Endothelial cell of umbilical vein (primary cell): ENCODE measurements at regions not wholly inside any gene's neighbourhood (a gene's known extent, or its start where the extent isn't known, plus 50 kb on each side); places are given as distances from the start of the nearest gene placed in this dataset.

Experiments
- BruUV-seq: library from RNA; stranded (reverse); fragments of 400-500 nt; replicated peaks from 2 replicates; lab custom pipeline; 2021; lab: Mats Ljungman, UMichigan
- CTCF ChIA-PET: fragments of 300-600, 350-600 bp; sonication (Branson Sonifier 250); formaldehyde crosslinking; loops from one replicate; lab custom pipeline; 2021; ENCODE audit warnings: antibody characterized with exemption, inconsistent platforms; lab: Charles Lee
- POLR2A ChIA-PET: fragments of 300-600, 350-600 bp; sonication (Branson Sonifier 250); formaldehyde crosslinking; loops from one replicate; lab custom pipeline; 2021; ENCODE audit warnings: antibody characterized with exemption, inconsistent platforms; lab: Charles Lee
- DNase-seq: peaks from one replicate; pipeline ENCODE4 v3.0.0-alpha.2; 2011; ENCODE audit warnings: low read depth, low spot score
- FAIRE-seq: peaks from 2 replicates; lab custom pipeline; 2011; peaks lifted over from hg19 to GRCh38; lab: Jason Lieb, UNC
- H2AFZ ChIP-seq: 2 replicates; pipeline ENCODE4 v1.6.0; 2012; ENCODE audit warnings: low read depth, low read length, control low read depth, inconsistent platforms
- H3K27ac ChIP-seq: 2 replicates; pipeline ENCODE4 v1.5.1; 2011; ENCODE audit warnings: low read depth, mild to moderate bottlenecking, control low read depth, low read length, moderate library complexity; ENCODE audit not compliant: insufficient read depth
- H3K27me3 ChIP-seq, 2 experiments: 2 replicates each; pipeline versions ENCODE4 v1.6.0 to v1.6.1; 2011; ENCODE audit warnings: low read length in 2 of 2, mixed read lengths in 1 of 2; ENCODE audit not compliant: control insufficient read depth in 2 of 2, insufficient read depth in 2 of 2
- H3K36me3 ChIP-seq, 2 experiments: 2 replicates in 1 of 2; 3 replicates in 1 of 2; pipeline ENCODE4 v1.5.1; 2011; ENCODE audit warnings: low read length in 2 of 2, mild to moderate bottlenecking in 1 of 2, moderate library complexity in 1 of 2; ENCODE audit not compliant: control insufficient read depth in 2 of 2, insufficient read depth in 2 of 2; ENCODE audit errors: extremely low read depth in 1 of 2
- H3K4me1 ChIP-seq: 3 replicates; pipeline ENCODE4 v1.5.1; 2011; ENCODE audit warnings: mild to moderate bottlenecking, low read length; ENCODE audit not compliant: control insufficient read depth, insufficient read depth; ENCODE audit errors: extremely low read depth
- H3K4me2 ChIP-seq: 2 replicates; pipeline ENCODE4 v1.6.1; 2011; ENCODE audit warnings: low read length, control low read depth, mixed read lengths; ENCODE audit not compliant: insufficient read depth
- H3K4me3 ChIP-seq, 3 experiments: fragments of 200-600 bp in 1 of 3; sonication (generic), shearing (Covaris generic) in 1 of 3; replicated peaks in 1 of 3; 2 replicates each; pipeline ENCODE4 v1.5.1; 2011 to 2016; ENCODE audit warnings: control low read depth in 3 of 3, low read length in 3 of 3, mild to moderate bottlenecking in 2 of 3, inconsistent platforms in 1 of 3, low read depth in 1 of 3, moderate library complexity in 1 of 3; ENCODE audit not compliant: insufficient read depth in 1 of 3
- H3K79me2 ChIP-seq: 2 replicates; pipeline ENCODE4 v1.6.0; 2012; ENCODE audit warnings: low read length, inconsistent platforms; ENCODE audit not compliant: control insufficient read depth, insufficient read depth
- H3K9ac ChIP-seq: replicated peaks from 2 replicates; pipeline ENCODE3; 2011; ENCODE audit warnings: low read length, control low read depth; ENCODE audit not compliant: insufficient read depth; ENCODE audit errors: extremely low read depth
- H3K9me1 ChIP-seq: replicated peaks from 3 replicates; pipeline ENCODE4 v1.6.0; 2011; ENCODE audit warnings: mild to moderate bottlenecking, low read length; ENCODE audit not compliant: control insufficient read depth, insufficient read depth; ENCODE audit errors: extremely low read depth
- H3K9me3 ChIP-seq: replicated peaks from 2 replicates; pipeline ENCODE4 v1.5.1; 2012; ENCODE audit warnings: low read length, inconsistent platforms; ENCODE audit not compliant: control insufficient read depth, insufficient read depth
- H4K20me1 ChIP-seq: replicated peaks from 2 replicates; pipeline ENCODE3; 2011; ENCODE audit warnings: mild to moderate bottlenecking, low read length; ENCODE audit not compliant: control insufficient read depth, insufficient read depth; ENCODE audit errors: extremely low read depth
- CTCF ChIP-seq, 2 donors: IDR thresholded peaks; 1 replicate in 1 of 2; 2 replicates in 1 of 2; pipeline ENCODE4 v1.5.1; 2011; ENCODE audit warnings: low read length in 2 of 2, mild to moderate bottlenecking in 2 of 2, moderate library complexity in 2 of 2, control low read depth in 1 of 2, inconsistent platforms in 1 of 2, low read depth in 1 of 2; ENCODE audit not compliant: insufficient read depth in 1 of 2; ENCODE audit errors: extremely low read depth in 1 of 2
- EZH2 ChIP-seq: IDR thresholded peaks from 2 replicates; pipeline ENCODE4 v1.6.1; 2012; ENCODE audit warnings: borderline replicate concordance, low read depth, mild to moderate bottlenecking, moderate library complexity, low read length, inconsistent platforms; ENCODE audit not compliant: severe bottlenecking
- FOS ChIP-seq: IDR thresholded peaks from 2 replicates; pipeline ENCODE4 v1.6.1; 2011; ENCODE audit warnings: mild to moderate bottlenecking, low read length, moderate library complexity, borderline replicate concordance; ENCODE audit not compliant: insufficient read depth
- GATA2 ChIP-seq: IDR thresholded peaks from 2 replicates; pipeline ENCODE4 v1.7.0; 2011; ENCODE audit warnings: low read depth, mild to moderate bottlenecking, moderate library complexity, mixed read lengths, low read length; ENCODE audit not compliant: insufficient read length, insufficient read depth
- JUN ChIP-seq: IDR thresholded peaks from 2 replicates; pipeline ENCODE4 v1.6.1; 2011; ENCODE audit warnings: borderline replicate concordance, low read depth; ENCODE audit not compliant: insufficient read length, insufficient read depth
- MYC ChIP-seq: IDR thresholded peaks from one replicate; pipeline ENCODE4 v1.6.1; 2011; ENCODE audit warnings: mild to moderate bottlenecking, low read depth, low read length
- POLR2A ChIP-seq: IDR thresholded peaks from 2 replicates; pipeline ENCODE4 v1.6.1; 2012; ENCODE audit warnings: low read depth, mild to moderate bottlenecking, control low read depth, low read length
- POLR2AphosphoS5 ChIP-seq: IDR thresholded peaks from 2 replicates; pipeline ENCODE4 v1.6.1; 2012; ENCODE audit warnings: low read depth, mild to moderate bottlenecking, control low read depth, low read length, moderate library complexity; ENCODE audit not compliant: insufficient read depth
- dilution Hi-C: fragments of 300-500 bp; cut with MboI; formaldehyde crosslinking; loops from one replicate; pipeline ENCODE4 v1.15.0; 2019; ENCODE audit warnings: low sequenced_read_pairs; ENCODE audit not compliant: extremely low pct_ligation_motif_present
- intact Hi-C: fragments of 100-400 bp; cut with micrococcal nuclease; formaldehyde crosslinking; loops from one replicate; pipeline ENCODE4 v1.10.0; 2022
- TF ChIP-seq, protein P1 (sequence below): IDR thresholded peaks from 2 replicates; pipeline ENCODE4 v1.6.1; 2011; ENCODE audit not compliant: insufficient read depth, insufficient read length

GRCh38 chr4:123501733-123502132 is 105.1 kb downstream of the SPRY1 start:
- no peaks in the 10 kb centered on the region for H3K9me1 ChIP-seq
- no peak overlapping the region for H3K4me2 ChIP-seq
- dilution Hi-C loops (no loop called here), intact Hi-C loops (loop anchor here (1.0 kb wide), 1 partner anchor 57 kb away; no protein-coding TSS in a partner anchor)
- ChIA-PET POLR2A (no interaction called here), CTCF (interaction anchor here (0.6 kb wide), 1 partner anchor 14 kb away, joined by 3 read pairs; no protein-coding TSS in a partner anchor)
- no peak overlapping the region for H2AFZ ChIP-seq
- H3K4me3 ChIP-seq, result no peak overlapping the region
- no TSS peak for BruUV-seq
- no peak for TF ChIP-seq POLR2AphosphoS5
- TF ChIP-seq EZH2, result no peak
- H3K27ac ChIP-seq, result no peak overlapping the region
- H3K9me3 ChIP-seq, result no peaks in the 10 kb centered on the region
- FAIRE-seq (no peak), DNase-seq (no peak)
- H3K27me3 ChIP-seq, result peaks cover 0 to under 1% of the 10 kb centered on the region in 2 experiments
- no peaks in the 10 kb centered on the region for H3K36me3 ChIP-seq
- H3K79me2 ChIP-seq, result no peaks in the 10 kb centered on the region
- H3K9ac ChIP-seq, result no peak overlapping the region
- H3K4me1 ChIP-seq, result peaks cover 16% of the 10 kb centered on the region
- no peaks in the 10 kb centered on the region for H4K20me1 ChIP-seq

DNA sequence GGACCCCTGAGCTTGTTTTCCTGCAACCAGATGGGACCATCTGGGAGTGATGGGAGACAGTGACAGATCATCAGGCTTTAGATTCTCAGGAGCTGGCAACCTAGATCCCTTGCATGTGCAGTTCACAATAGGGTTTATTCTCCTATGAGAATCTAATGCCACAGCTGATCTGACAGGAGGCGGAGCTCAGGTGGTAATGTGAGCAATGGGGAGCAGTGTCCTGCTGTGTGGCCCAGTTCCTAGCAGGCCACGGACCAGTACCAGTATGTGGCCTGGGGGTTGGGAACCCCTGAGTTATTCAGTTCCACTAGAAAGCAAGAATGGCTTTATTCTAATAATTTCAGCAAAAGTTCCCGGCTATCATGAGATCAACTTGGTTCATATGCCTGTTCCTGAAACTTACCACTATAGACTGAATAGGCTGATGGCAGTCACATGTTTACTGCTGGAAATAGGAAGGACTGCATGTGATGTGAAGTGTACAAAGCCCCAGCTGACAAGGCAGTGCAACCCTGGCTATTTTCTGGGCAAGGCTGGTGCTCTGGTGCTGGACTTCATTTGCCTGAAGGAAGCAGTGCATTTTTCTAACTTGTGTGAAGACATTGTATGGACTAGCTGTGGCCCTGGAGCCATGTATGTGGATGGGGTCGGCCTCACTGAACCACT is 107.2 kb downstream of the SPRY1 start:
- dilution Hi-C loops (no loop called here), intact Hi-C loops (no loop called here)
- POLR2A ChIA-PET, result no interaction called here

More for the DNA sequence above, 107.2 kb downstream of the SPRY1 start:
- FAIRE-seq, result no peak
- H3K9ac ChIP-seq, result no peak overlapping the region
- H3K36me3 ChIP-seq, result no peaks in the 10 kb centered on the region
- no peaks in the 10 kb centered on the region for H3K79me2 ChIP-seq
- no peak for DNase-seq
- no peak overlapping the region for H2AFZ ChIP-seq
- H3K4me2 ChIP-seq, result no peak overlapping the region
- H3K9me3 ChIP-seq, result no peaks in the 10 kb centered on the region
- peaks cover 16% of the 10 kb centered on the region for H3K4me1 ChIP-seq
- CTCF ChIA-PET, result no interaction called here
- H3K27ac ChIP-seq, result no peak overlapping the region
- no peak for TF ChIP-seq CTCF (IDR thresholded peaks at IDR 0.05; ENCODE audit: extremely low read depth in 1 of 2, insufficient read depth in 1 of 2, low read depth in 1 of 2, low read length in 2 of 2)
- no peak for TF ChIP-seq JUN
- TF ChIP-seq MYC, result no peak
- TF ChIP-seq, protein P1, sequence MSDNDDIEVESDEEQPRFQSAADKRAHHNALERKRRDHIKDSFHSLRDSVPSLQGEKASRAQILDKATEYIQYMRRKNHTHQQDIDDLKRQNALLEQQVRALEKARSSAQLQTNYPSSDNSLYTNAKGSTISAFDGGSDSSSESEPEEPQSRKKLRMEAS, result no peak
- no peak for TF ChIP-seq FOS
- no peak for TF ChIP-seq POLR2AphosphoS5
- TF ChIP-seq POLR2A, result no peak
- TF ChIP-seq EZH2, result no peak
- no peak for TF ChIP-seq GATA2
- no TSS peak for BruUV-seq
- H3K9me1 ChIP-seq, result no peaks in the 10 kb centered on the region
- no peak overlapping the region for H3K4me3 ChIP-seq
- H3K27me3 ChIP-seq, result no peaks in the 10 kb centered on the region
- H4K20me1 ChIP-seq, result no peaks in the 10 kb centered on the region
